EH (cell line): ENCODE measurements at regions not wholly inside any gene's neighbourhood (a gene's known extent, or its start where the extent isn't known, plus 50 kb on each side); places are given as distances from the start of the nearest gene placed in this dataset.
A peak's percentile ranks its signal among the peaks of the same experiment; 100 is the strongest.
"Not testable (repeated sequence)": the region's sequence is repeated elsewhere in the genome, so short reads cannot be mapped to it uniquely, and the experiment has no call there.

Experiments
- DNase-seq: peaks from one replicate; pipeline ENCODE4 v3.0.0-alpha.2; 2015; ENCODE audit warnings: low read depth

GRCh38 chr5:156200938-156201787, 125.8 kb upstream of the SGCD start:
- DNase-seq = no peak

- DNase-seq = peak; percentile 56
Measured at GRCh38 chr5:156201788-156202403, 125.1 kb upstream of the SGCD start.

GRCh38 chr5:156208271-156208670, 118.7 kb upstream of the SGCD start:
- peak; percentile 1 for DNase-seq

GRCh38 chr5:156218367-156219158, 108.4 kb upstream of the SGCD start:
- DNase-seq = no peak

- DNase-seq = no peak
Measured at GRCh38 chr5:156219483-156220005, 107.4 kb upstream of the SGCD start.

- no peak for DNase-seq
Measured at GRCh38 chr5:156221816-156222215, 105.1 kb upstream of the SGCD start.

GRCh38 chr5:156223547-156223946, 103.4 kb upstream of the SGCD start:
- no peak for DNase-seq

- not testable (repeated sequence) for DNase-seq
Measured at GRCh38 chr5:156226485-156226884, 100.5 kb upstream of the SGCD start.

- no peak for DNase-seq
Measured at GRCh38 chr5:156230887-156231286, 96.1 kb upstream of the SGCD start.

GRCh38 chr5:156232251-156232869, 94.6 kb upstream of the SGCD start:
- no peak for DNase-seq

- DNase-seq = no peak
Measured at GRCh38 chr5:156237361-156237760, 89.6 kb upstream of the SGCD start.

- no peak for DNase-seq
Measured at GRCh38 chr5:156239800-156240199, 87.2 kb upstream of the SGCD start.

- no peak for DNase-seq
Measured at GRCh38 chr5:156240414-156240813, 86.5 kb upstream of the SGCD start.

- DNase-seq = no peak
Measured at GRCh38 chr5:156241266-156241665, 85.7 kb upstream of the SGCD start.

- no peak for DNase-seq
Measured at GRCh38 chr5:156245895-156246294, 81.1 kb upstream of the SGCD start.

- DNase-seq = no peak
Measured at GRCh38 chr5:156251076-156251475, 75.9 kb upstream of the SGCD start.

GRCh38 chr5:156253130-156253529, 73.8 kb upstream of the SGCD start:
- no peak for DNase-seq

GRCh38 chr5:156254196-156254595, 72.8 kb upstream of the SGCD start:
- DNase-seq = no peak

- no peak for DNase-seq
Measured at GRCh38 chr5:156256642-156257041, 70.3 kb upstream of the SGCD start.

GRCh38 chr5:156258934-156259333, 68.0 kb upstream of the SGCD start:
- no peak for DNase-seq

- no peak for DNase-seq
Measured at GRCh38 chr5:156259618-156260017, 67.3 kb upstream of the SGCD start.

- no peak for DNase-seq
Measured at GRCh38 chr5:156261275-156261939, 65.6 kb upstream of the SGCD start.
